OCI-LY7 (cell line): ENCODE measurements at regions not wholly inside any gene's neighbourhood (a gene's known extent, or its start where the extent isn't known, plus 50 kb on each side); places are given as distances from the start of the nearest gene placed in this dataset.

Experiments
- BruUV-seq: library from RNA; stranded (reverse); fragments of 400-500 nt; replicated peaks from 2 replicates; lab custom pipeline; 2021; lab: Mats Ljungman, UMichigan
- CTCF ChIA-PET: fragments of 300-600 bp; sonication (Branson Sonifier 250); formaldehyde crosslinking; loops from one replicate; lab custom pipeline; 2022; ENCODE audit warnings: antibody characterized with exemption; ENCODE audit not compliant: unreplicated experiment; lab: Charles Lee
- POLR2A ChIA-PET: fragments of 300-600 bp; sonication (Branson Sonifier 250); formaldehyde crosslinking; loops from one replicate; lab custom pipeline; 2022; ENCODE audit warnings: antibody characterized with exemption; lab: Charles Lee
- DNase-seq: peaks from one replicate; pipeline ENCODE4 v3.0.0-alpha.2; 2015; ENCODE audit warnings: low spot score
- H2AFZ ChIP-seq: fragments of 200-600 bp; sonication (generic), shearing (Covaris generic); 2 replicates; pipeline ENCODE4 v1.6.1; 2014; ENCODE audit warnings: mild to moderate bottlenecking, antibody characterized with exemption, low read length, moderate library complexity
- H3K27ac ChIP-seq: fragments of 200-600 bp; sonication (generic); 2 replicates; pipeline ENCODE4 v1.5.1; 2014; ENCODE audit warnings: mixed run types, low read depth, mild to moderate bottlenecking, moderate library complexity, low read length, inconsistent platforms; ENCODE audit not compliant: poor library complexity, severe bottlenecking
- H3K36me3 ChIP-seq: fragments of 200-600 bp; sonication (generic); 2 replicates; pipeline ENCODE4 v1.6.1; 2014; ENCODE audit warnings: mild to moderate bottlenecking, antibody characterized with exemption, low read length, moderate library complexity, mixed read lengths; ENCODE audit not compliant: insufficient read depth
- H3K4me1 ChIP-seq: fragments of 200-600 bp; sonication (generic); 2 replicates; pipeline ENCODE4 v1.5.1; 2014; ENCODE audit warnings: mild to moderate bottlenecking, low read length; ENCODE audit not compliant: insufficient read depth, poor library complexity, severe bottlenecking
- H3K4me2 ChIP-seq: fragments of 200-600 bp; sonication (generic); 2 replicates; pipeline ENCODE4 v1.6.1; 2014; ENCODE audit warnings: mild to moderate bottlenecking, low read length
- H3K4me3 ChIP-seq: fragments of 200-600 bp; sonication (generic); 2 replicates; pipeline ENCODE4 v1.5.1; 2014; ENCODE audit warnings: mild to moderate bottlenecking, low read depth, low read length; ENCODE audit not compliant: poor library complexity, severe bottlenecking
- H3K79me2 ChIP-seq: fragments of 200-600 bp; sonication (generic); 2 replicates; pipeline ENCODE4 v1.6.1; 2016; ENCODE audit warnings: low read depth, mild to moderate bottlenecking, low read length, moderate library complexity, mixed read lengths; ENCODE audit not compliant: insufficient read depth
- H3K9me2 ChIP-seq: fragments of 200-600 bp; sonication (generic); 2 replicates; pipeline ENCODE4 v1.6.1; 2016; ENCODE audit warnings: mild to moderate bottlenecking, low read length, mixed read lengths; ENCODE audit not compliant: insufficient read depth
- H3K9me3 ChIP-seq: fragments of 200-600 bp; sonication (generic); 2 replicates; pipeline ENCODE4 v1.6.1; 2014; ENCODE audit warnings: mild to moderate bottlenecking, mixed run types, low read length, mixed read lengths
- H4K20me1 ChIP-seq: fragments of 200-600 bp; sonication (generic); 2 replicates; pipeline ENCODE4 v1.6.1; 2014; ENCODE audit warnings: mild to moderate bottlenecking, antibody characterized with exemption, low read length, moderate library complexity, mixed read lengths; ENCODE audit not compliant: insufficient read depth
- EZH2phosphoT487 ChIP-seq: fragments of 200-600 bp; sonication (generic); IDR thresholded peaks from 2 replicates; pipeline ENCODE4 v1.6.1; 2018; ENCODE audit warnings: low read depth, borderline replicate concordance, mild to moderate bottlenecking, mixed run types, antibody characterized with exemption, low read length, moderate library complexity, mixed read lengths
- intact Hi-C: fragments of 100-400 bp; cut with micrococcal nuclease; formaldehyde crosslinking; loops from one replicate; pipeline ENCODE4 v1.10.0; 2022; ENCODE audit not compliant: unreplicated experiment
- TF ChIP-seq, protein P1 (sequence below): fragments of 200-600 bp; sonication (generic); conservative IDR thresholded peaks from 2 replicates; pipeline ENCODE4 v1.5.1; 2014; ENCODE audit warnings: mild to moderate bottlenecking, antibody characterized with exemption, low read length, moderate library complexity, mixed read lengths

- Histone ChIP-seq H4K20me1 (no peaks in the 10 kb centered on the region), H3K4me3 (no peak overlapping the region), H3K4me2 (no peak overlapping the region), H3K9me2 (no peaks in the 10 kb centered on the region), H3K79me2 (no peaks in the 10 kb centered on the region), H3K4me1 (no peaks in the 10 kb centered on the region), H3K9me3 (no peaks in the 10 kb centered on the region), H2AFZ (no peak overlapping the region), H3K36me3 (no peaks in the 10 kb centered on the region), H3K27ac (no peak overlapping the region)
- intact Hi-C loops = no loop called here
- no peak for DNase-seq
- BruUV-seq = no TSS peak
- ChIA-PET CTCF (no interaction called here), POLR2A (no interaction called here)
- TF ChIP-seq, protein P1, sequence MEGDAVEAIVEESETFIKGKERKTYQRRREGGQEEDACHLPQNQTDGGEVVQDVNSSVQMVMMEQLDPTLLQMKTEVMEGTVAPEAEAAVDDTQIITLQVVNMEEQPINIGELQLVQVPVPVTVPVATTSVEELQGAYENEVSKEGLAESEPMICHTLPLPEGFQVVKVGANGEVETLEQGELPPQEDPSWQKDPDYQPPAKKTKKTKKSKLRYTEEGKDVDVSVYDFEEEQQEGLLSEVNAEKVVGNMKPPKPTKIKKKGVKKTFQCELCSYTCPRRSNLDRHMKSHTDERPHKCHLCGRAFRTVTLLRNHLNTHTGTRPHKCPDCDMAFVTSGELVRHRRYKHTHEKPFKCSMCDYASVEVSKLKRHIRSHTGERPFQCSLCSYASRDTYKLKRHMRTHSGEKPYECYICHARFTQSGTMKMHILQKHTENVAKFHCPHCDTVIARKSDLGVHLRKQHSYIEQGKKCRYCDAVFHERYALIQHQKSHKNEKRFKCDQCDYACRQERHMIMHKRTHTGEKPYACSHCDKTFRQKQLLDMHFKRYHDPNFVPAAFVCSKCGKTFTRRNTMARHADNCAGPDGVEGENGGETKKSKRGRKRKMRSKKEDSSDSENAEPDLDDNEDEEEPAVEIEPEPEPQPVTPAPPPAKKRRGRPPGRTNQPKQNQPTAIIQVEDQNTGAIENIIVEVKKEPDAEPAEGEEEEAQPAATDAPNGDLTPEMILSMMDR = no peak
- no peak for TF ChIP-seq EZH2phosphoT487
Observed at GRCh38 chr17:70422862-70423261, 253.5 kb downstream of the KCNJ2 start.

GRCh38 chr17:70423562-70423961 is 254.2 kb downstream of the KCNJ2 start:
- ChIA-PET POLR2A (no interaction called here), CTCF (no interaction called here)
- no peak overlapping the region for H3K27ac ChIP-seq
- no peak overlapping the region for H2AFZ ChIP-seq
- no peaks in the 10 kb centered on the region for H3K79me2 ChIP-seq
- H4K20me1 ChIP-seq = no peaks in the 10 kb centered on the region
- no peaks in the 10 kb centered on the region for H3K36me3 ChIP-seq
- no peaks in the 10 kb centered on the region for H3K9me2 ChIP-seq
- DNase-seq = no peak
- TF ChIP-seq, protein P1 = no peak
- no peak for TF ChIP-seq EZH2phosphoT487
- intact Hi-C loops = no loop called here
- H3K4me1 ChIP-seq = no peaks in the 10 kb centered on the region
- H3K4me2 ChIP-seq = no peak overlapping the region
- H3K9me3 ChIP-seq = no peaks in the 10 kb centered on the region
- no peak overlapping the region for H3K4me3 ChIP-seq
- no TSS peak for BruUV-seq

- ChIA-PET CTCF (no interaction called here), POLR2A (interaction anchor here (0.5 kb wide), 1 partner anchor 354 kb away, joined by 3 read pairs; no protein-coding TSS in a partner anchor)
- BruUV-seq = no TSS peak
- TF ChIP-seq EZH2phosphoT487 = no peak
- TF ChIP-seq, protein P1 = no peak
- Histone ChIP-seq H3K79me2 (no peaks in the 10 kb centered on the region), H2AFZ (no peak overlapping the region), H3K4me3 (no peak overlapping the region), H3K9me2 (no peaks in the 10 kb centered on the region), H3K4me2 (no peak overlapping the region), H4K20me1 (no peaks in the 10 kb centered on the region), H3K9me3 (no peaks in the 10 kb centered on the region), H3K36me3 (no peaks in the 10 kb centered on the region), H3K27ac (no peak overlapping the region), H3K4me1 (no peaks in the 10 kb centered on the region)
- DNase-seq = no peak
- intact Hi-C loops = no loop called here
Observed at GRCh38 chr17:70426752-70427151, 257.4 kb downstream of the KCNJ2 start.
